ENCODE measurements at regions not wholly inside any gene's neighbourhood (a gene's known extent, or its start where the extent isn't known, plus 50 kb on each side); places are given as distances from the start of the nearest gene placed in this dataset.

DNA sequence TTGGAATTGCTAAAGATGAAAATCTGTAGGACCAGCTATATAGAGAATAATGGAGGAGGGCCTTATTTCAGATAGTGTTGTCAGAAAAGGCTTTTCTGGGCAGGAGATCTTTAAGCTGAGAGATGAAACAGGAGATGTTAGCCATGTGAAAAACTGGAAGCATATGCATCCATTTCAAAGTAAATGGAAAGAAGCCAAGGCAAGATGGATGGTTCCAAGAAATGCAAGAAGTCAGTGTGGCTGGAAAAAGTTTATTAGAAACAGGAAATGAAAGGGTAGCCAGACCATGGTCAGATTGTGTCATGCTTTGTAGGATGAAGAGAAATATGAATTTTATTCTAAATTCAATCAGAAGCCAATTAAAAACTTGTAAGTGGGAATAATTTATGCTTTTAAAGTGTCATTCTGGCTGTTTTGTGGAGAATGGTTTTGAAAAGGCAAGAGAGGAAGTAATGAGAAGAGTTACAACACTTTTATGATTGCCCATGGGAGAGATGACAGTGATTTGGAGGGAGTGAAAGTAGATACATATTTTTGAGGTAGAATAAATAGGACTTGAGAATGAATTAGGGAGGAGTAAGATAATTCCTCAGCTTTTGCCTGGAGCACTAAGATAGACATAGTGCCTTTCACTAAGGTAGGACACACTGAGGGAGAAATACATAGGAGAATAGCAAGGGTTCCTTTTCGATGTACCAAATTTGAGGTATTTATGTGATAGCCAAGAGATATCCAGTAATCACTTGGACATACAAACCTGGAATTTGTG, 620.1 kb downstream of the HTR1B start:
- no peaks in the 10 kb centered on the region for H3K4me1 Mint-ChIP-seq

DNA sequence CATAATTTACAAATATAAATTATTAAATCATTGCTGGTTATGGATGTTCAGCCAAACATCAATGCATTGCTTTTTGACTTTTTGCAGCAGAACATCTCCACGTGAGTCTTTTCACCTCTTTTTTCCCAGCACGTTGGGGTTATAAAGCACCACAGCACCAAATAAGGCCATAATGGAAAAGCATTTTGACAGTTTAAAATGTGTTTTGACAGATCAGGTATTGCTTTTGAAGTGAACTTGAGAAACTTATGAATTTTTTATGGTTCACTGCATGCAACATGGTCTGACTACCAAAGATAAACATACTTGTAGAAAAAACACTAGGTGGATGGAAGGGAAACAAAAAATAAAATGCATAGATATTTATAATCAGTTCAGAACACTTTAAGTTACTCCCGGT, 622.4 kb downstream of the HTR1B start:
- no peaks in the 10 kb centered on the region for H3K36me3 ChIP-seq (ENCODE audit: control insufficient read depth in 2 of 3, insufficient read depth in 3 of 3, low read length in 3 of 3)
- H3K27me3 ChIP-seq (ENCODE audit: control insufficient read depth in 2 of 2, insufficient read depth in 2 of 2, low read length in 2 of 2), result no peaks in the 10 kb centered on the region
- H3K4me3 ChIP-seq (ENCODE audit: low read length), result no peak overlapping the region
- DNase-seq (no peak), ATAC-seq (no peak)
- H3K27ac Mint-ChIP-seq, result no peak overlapping the region
- intact Hi-C loops (cut with micrococcal nuclease), result no loop called here
- no peaks in the 10 kb centered on the region for H3K4me1 ChIP-seq (ENCODE audit: control insufficient read depth in 2 of 2, insufficient read depth in 2 of 2, low read length in 2 of 2)
- POLR2A ChIA-PET, result no interaction called here
- no peaks in the 10 kb centered on the region for H3K9me3 ChIP-seq (ENCODE audit: control insufficient read depth in 2 of 3, low read length in 3 of 3)
- H3K27me3 Mint-ChIP-seq, result no peaks in the 10 kb centered on the region
- H3K36me3 Mint-ChIP-seq, result no peaks in the 10 kb centered on the region
- CTCF ChIA-PET, result no interaction called here
- H3K4me1 Mint-ChIP-seq, result no peaks in the 10 kb centered on the region
- H3K4me3 Mint-ChIP-seq, result no peak overlapping the region
- peaks cover 0 to 21% (median 9%) of the 10 kb centered on the region in 11 donors for H3K9me3 Mint-ChIP-seq
- no peak overlapping the region for H3K27ac ChIP-seq (ENCODE audit: low read depth, low read length)

More for the DNA sequence above, 620.1 kb downstream of the HTR1B start:
- Mint-ChIP-seq H3K27ac (no peak overlapping the region), H3K27me3 (no peaks in the 10 kb centered on the region), H3K36me3 (no peaks in the 10 kb centered on the region), H3K9me3 (peaks cover 6 to 34% (median 14%) of the 10 kb centered on the region in 11 donors), H3K4me3 (no peak overlapping the region)
- intact Hi-C loops (cut with micrococcal nuclease), result no loop called here
- ATAC-seq, result no peak
- no peaks in the 10 kb centered on the region for H3K27me3 ChIP-seq (ENCODE audit: control insufficient read depth in 2 of 2, insufficient read depth in 2 of 2, low read length in 2 of 2)
- CTCF ChIA-PET, result no interaction called here
- POLR2A ChIA-PET, result no interaction called here
- no peak overlapping the region for H3K27ac ChIP-seq (ENCODE audit: low read depth, low read length)
- DNase-seq, result no peak
- no peaks in the 10 kb centered on the region for H3K9me3 ChIP-seq (ENCODE audit: control insufficient read depth in 2 of 3, low read length in 3 of 3)
- no peaks in the 10 kb centered on the region for H3K36me3 ChIP-seq (ENCODE audit: control insufficient read depth in 2 of 3, insufficient read depth in 3 of 3, low read length in 3 of 3)
- no peaks in the 10 kb centered on the region for H3K4me1 ChIP-seq (ENCODE audit: control insufficient read depth in 2 of 2, insufficient read depth in 2 of 2, low read length in 2 of 2)
- H3K4me3 ChIP-seq (ENCODE audit: low read length), result no peak overlapping the region

DNA sequence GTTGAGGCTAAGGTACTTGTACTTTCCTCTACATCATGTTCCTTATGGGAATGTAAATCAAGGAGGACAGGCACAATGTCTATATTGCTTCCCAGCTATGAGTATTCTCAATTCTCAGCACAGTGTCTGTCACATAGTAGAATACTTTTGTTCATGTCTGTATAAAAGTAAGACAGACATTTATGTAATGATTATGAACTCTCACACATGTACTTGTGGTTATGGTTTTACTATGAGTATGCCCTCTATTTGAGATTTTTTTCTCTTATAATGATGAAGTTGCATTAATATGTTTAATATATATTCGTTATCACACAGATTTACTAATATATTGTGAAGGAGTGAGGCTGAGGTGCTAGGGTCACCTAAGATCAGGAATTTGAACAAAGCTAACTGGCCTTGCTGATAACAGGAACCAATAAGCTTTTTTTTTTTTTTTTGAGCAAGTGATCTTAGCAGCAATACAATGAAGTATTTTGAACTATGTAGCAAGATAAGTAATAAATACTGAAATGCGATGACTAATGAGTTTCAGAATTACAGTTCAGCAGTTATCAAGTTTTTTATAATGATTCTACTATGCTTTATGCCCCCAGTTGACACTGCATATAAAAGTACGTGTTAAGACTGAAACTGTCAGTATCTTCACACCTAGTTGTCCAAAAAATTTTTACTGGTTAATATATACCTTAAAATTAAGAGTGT, 623.1 kb downstream of the HTR1B start:
- Histone ChIP-seq H3K27ac (ENCODE audit: low read depth, low read length) (no peak overlapping the region), H3K4me3 (ENCODE audit: low read length) (no peak overlapping the region), H3K4me1 (ENCODE audit: control insufficient read depth in 2 of 2, insufficient read depth in 2 of 2, low read length in 2 of 2) (no peaks in the 10 kb centered on the region), H3K36me3 (ENCODE audit: control insufficient read depth in 2 of 3, insufficient read depth in 3 of 3, low read length in 3 of 3) (no peaks in the 10 kb centered on the region), H3K27me3 (ENCODE audit: control insufficient read depth in 2 of 2, insufficient read depth in 2 of 2, low read length in 2 of 2) (no peaks in the 10 kb centered on the region), H3K9me3 (ENCODE audit: control insufficient read depth in 2 of 3, low read length in 3 of 3) (no peaks in the 10 kb centered on the region)
- POLR2A ChIA-PET, result no interaction called here
- Mint-ChIP-seq H3K27ac (no peak overlapping the region), H3K36me3 (no peaks in the 10 kb centered on the region), H3K27me3 (no peaks in the 10 kb centered on the region), H3K4me1 (no peaks in the 10 kb centered on the region), H3K4me3 (no peak overlapping the region), H3K9me3 (peaks cover 0 to 15% (median 7%) of the 10 kb centered on the region in 11 donors)
- no peak for ATAC-seq
- no peak for DNase-seq
- CTCF ChIA-PET, result no interaction called here
- intact Hi-C loops (cut with micrococcal nuclease), result no loop called here

DNA sequence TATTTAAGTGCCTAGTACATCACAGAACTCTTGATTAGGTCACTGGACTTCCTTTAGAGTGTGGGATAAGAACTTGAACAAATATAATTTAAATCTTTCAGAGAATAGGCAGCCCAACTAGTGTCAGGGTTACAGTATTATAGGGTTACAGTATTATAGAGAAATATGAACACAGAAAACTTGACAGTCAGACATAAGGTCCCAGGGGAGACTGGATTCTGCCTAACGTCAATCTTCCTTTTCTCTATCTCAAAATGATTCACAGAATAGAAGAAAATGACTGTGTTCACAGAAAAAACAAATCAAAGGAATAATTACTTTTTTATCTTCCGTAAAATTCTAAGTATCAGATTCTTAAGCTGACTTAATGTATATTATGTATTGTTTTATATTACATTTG, 623.8 kb downstream of the HTR1B start:
- H3K36me3 Mint-ChIP-seq, result no peaks in the 10 kb centered on the region
- Histone ChIP-seq H3K4me1 (ENCODE audit: control insufficient read depth in 2 of 2, insufficient read depth in 2 of 2, low read length in 2 of 2) (no peaks in the 10 kb centered on the region), H3K27ac (ENCODE audit: low read depth, low read length) (no peak overlapping the region), H3K4me3 (ENCODE audit: low read length) (no peak overlapping the region), H3K36me3 (ENCODE audit: control insufficient read depth in 2 of 3, insufficient read depth in 3 of 3, low read length in 3 of 3) (no peaks in the 10 kb centered on the region), H3K9me3 (ENCODE audit: control insufficient read depth in 2 of 3, low read length in 3 of 3) (no peaks in the 10 kb centered on the region), H3K27me3 (ENCODE audit: control insufficient read depth in 2 of 2, insufficient read depth in 2 of 2, low read length in 2 of 2) (no peaks in the 10 kb centered on the region)
- no peaks in the 10 kb centered on the region for H3K4me1 Mint-ChIP-seq
- no peak overlapping the region for H3K4me3 Mint-ChIP-seq
- H3K9me3 Mint-ChIP-seq, result peaks cover 0 to 14% (median 7%) of the 10 kb centered on the region in 11 donors
- no peak overlapping the region for H3K27ac Mint-ChIP-seq
- H3K27me3 Mint-ChIP-seq, result no peaks in the 10 kb centered on the region
- CTCF ChIA-PET, result no interaction called here
- DNase-seq, result no peak
- ATAC-seq, result no peak
- POLR2A ChIA-PET, result no interaction called here
- intact Hi-C loops (cut with micrococcal nuclease), result no loop called here

DNA sequence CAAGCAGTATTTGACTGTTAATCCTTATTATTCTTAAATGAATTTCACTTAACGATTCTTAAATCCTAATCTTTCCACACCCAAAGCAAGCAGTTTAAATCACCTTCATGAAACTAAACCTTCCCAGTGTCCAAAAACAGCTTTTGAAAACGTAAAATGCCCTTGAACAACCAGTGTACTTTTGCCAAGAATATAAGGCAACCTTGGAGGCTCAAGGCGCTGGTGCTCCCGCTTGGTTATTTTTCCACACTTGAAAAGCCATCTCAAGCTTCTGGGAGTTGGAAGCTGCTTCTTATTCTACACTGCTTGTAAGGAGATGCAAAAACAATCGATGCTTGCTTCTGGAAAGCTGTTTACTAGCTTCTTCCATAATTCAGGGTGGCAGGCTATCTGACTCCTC, 625.7 kb downstream of the HTR1B start:
- H3K36me3 ChIP-seq (ENCODE audit: control insufficient read depth in 2 of 3, insufficient read depth in 3 of 3, low read length in 3 of 3), result no peaks in the 10 kb centered on the region
- no peak overlapping the region for H3K4me3 Mint-ChIP-seq
- DNase-seq, result no peak
- no peak overlapping the region for H3K27ac Mint-ChIP-seq
- no peak overlapping the region for H3K27ac ChIP-seq (ENCODE audit: low read depth, low read length)
- POLR2A ChIA-PET, result no interaction called here
- no peak overlapping the region for H3K4me3 ChIP-seq (ENCODE audit: low read length)
- CTCF ChIA-PET, result no interaction called here
- H3K27me3 ChIP-seq (ENCODE audit: control insufficient read depth in 2 of 2, insufficient read depth in 2 of 2, low read length in 2 of 2), result no peaks in the 10 kb centered on the region
- H3K4me1 ChIP-seq (ENCODE audit: control insufficient read depth in 2 of 2, insufficient read depth in 2 of 2, low read length in 2 of 2), result no peaks in the 10 kb centered on the region
- no peaks in the 10 kb centered on the region for H3K4me1 Mint-ChIP-seq
- H3K9me3 Mint-ChIP-seq, result peaks cover 0 to 9% (median 1%) of the 10 kb centered on the region in 11 donors
- no peak for ATAC-seq
- H3K9me3 ChIP-seq (ENCODE audit: control insufficient read depth in 2 of 3, low read length in 3 of 3), result no peaks in the 10 kb centered on the region
- intact Hi-C loops (cut with micrococcal nuclease), result no loop called here
- no peaks in the 10 kb centered on the region for H3K27me3 Mint-ChIP-seq
- H3K36me3 Mint-ChIP-seq, result no peaks in the 10 kb centered on the region

DNA sequence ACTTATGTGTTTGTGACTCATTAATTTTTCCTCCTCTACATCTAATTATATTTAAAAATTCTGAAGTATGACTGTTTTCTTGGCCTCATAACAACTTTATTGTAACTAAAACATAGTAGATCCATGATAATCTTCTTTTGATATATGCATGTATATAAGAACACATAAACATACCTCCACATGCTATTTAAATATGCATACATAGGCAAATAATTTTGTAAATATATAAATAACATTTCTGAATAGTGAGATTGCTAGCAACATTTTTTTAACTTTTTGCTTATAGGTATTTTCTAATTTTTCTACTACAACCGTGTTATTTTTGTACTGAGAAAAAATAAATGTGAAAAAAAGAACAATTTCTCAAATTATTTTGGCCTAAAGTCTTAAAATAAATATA, 627.6 kb downstream of the HTR1B start:
- Mint-ChIP-seq H3K4me3 (no peak overlapping the region), H3K36me3 (no peaks in the 10 kb centered on the region), H3K27ac (no peak overlapping the region), H3K9me3 (peaks cover 0 to 4% (median 0%) of the 10 kb centered on the region in 11 donors), H3K27me3 (no peaks in the 10 kb centered on the region), H3K4me1 (no peaks in the 10 kb centered on the region)
- Histone ChIP-seq H3K4me3 (ENCODE audit: low read length) (no peak overlapping the region), H3K27me3 (ENCODE audit: control insufficient read depth in 2 of 2, insufficient read depth in 2 of 2, low read length in 2 of 2) (no peaks in the 10 kb centered on the region), H3K9me3 (ENCODE audit: control insufficient read depth in 2 of 3, low read length in 3 of 3) (no peaks in the 10 kb centered on the region), H3K4me1 (ENCODE audit: control insufficient read depth in 2 of 2, insufficient read depth in 2 of 2, low read length in 2 of 2) (no peaks in the 10 kb centered on the region), H3K36me3 (ENCODE audit: control insufficient read depth in 2 of 3, insufficient read depth in 3 of 3, low read length in 3 of 3) (no peaks in the 10 kb centered on the region), H3K27ac (ENCODE audit: low read depth, low read length) (no peak overlapping the region)
- intact Hi-C loops (cut with micrococcal nuclease), result no loop called here
- ChIA-PET CTCF (no interaction called here), POLR2A (no interaction called here)
- ATAC-seq (no peak), DNase-seq (no peak)

DNA sequence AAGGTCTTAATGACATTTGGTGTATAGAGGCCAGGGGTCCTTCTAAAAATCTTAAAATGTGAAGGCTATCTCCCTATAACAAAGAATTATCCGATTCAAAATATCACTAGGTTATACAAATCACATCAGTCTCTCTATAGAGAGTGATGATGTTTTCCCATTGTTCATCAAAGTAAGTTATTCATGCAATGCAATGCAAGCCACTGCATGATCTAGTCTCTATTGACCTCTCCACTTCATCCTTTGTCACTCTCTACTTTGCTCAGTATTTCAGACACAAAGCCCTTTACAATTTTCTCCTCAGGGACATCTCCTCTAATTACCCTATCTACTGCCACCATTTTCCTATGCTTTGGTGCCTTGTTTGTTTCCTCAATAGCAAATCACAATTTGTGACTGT, 628.0 kb downstream of the HTR1B start:
- no peaks in the 10 kb centered on the region for H3K36me3 ChIP-seq (ENCODE audit: control insufficient read depth in 2 of 3, insufficient read depth in 3 of 3, low read length in 3 of 3)
- ATAC-seq (no peak), DNase-seq (no peak)
- Mint-ChIP-seq H3K27me3 (no peaks in the 10 kb centered on the region), H3K9me3 (peaks cover 0 to 4% (median 0%) of the 10 kb centered on the region in 11 donors), H3K4me3 (no peak overlapping the region), H3K27ac (no peak overlapping the region), H3K4me1 (no peaks in the 10 kb centered on the region), H3K36me3 (no peaks in the 10 kb centered on the region)
- ChIA-PET POLR2A (no interaction called here), CTCF (no interaction called here)
- intact Hi-C loops (cut with micrococcal nuclease), result no loop called here
- H3K27ac ChIP-seq (ENCODE audit: low read depth, low read length), result no peak overlapping the region
- no peaks in the 10 kb centered on the region for H3K27me3 ChIP-seq (ENCODE audit: control insufficient read depth in 2 of 2, insufficient read depth in 2 of 2, low read length in 2 of 2)
- no peak overlapping the region for H3K4me3 ChIP-seq (ENCODE audit: low read length)
- H3K4me1 ChIP-seq (ENCODE audit: control insufficient read depth in 2 of 2, insufficient read depth in 2 of 2, low read length in 2 of 2), result no peaks in the 10 kb centered on the region
- H3K9me3 ChIP-seq (ENCODE audit: control insufficient read depth in 2 of 3, low read length in 3 of 3), result no peaks in the 10 kb centered on the region
